PC-3 (cell line): ENCODE measurements at regions not wholly inside any gene's neighbourhood (a gene's known extent, or its start where the extent isn't known, plus 50 kb on each side); places are given as distances from the start of the nearest gene placed in this dataset.

Experiments
- ATAC-seq: fragments of 200-7000 bp; cut with Tn5 transposase; 2 replicates; pipeline ENCODE4 v1.9.1; 2020; ENCODE audit warnings: mild to moderate bottlenecking, moderate library complexity
- BruUV-seq: library from RNA; stranded (reverse); fragments of 400-500 nt; replicated peaks from 2 replicates; lab custom pipeline; 2021; lab: Mats Ljungman, UMichigan
- CTCF ChIA-PET: fragments of 300-600 bp; sonication (Branson Sonifier 250); formaldehyde crosslinking; loops from one replicate; lab custom pipeline; 2022; ENCODE audit warnings: antibody characterized with exemption; lab: Charles Lee
- POLR2A ChIA-PET: fragments of 300-600 bp; sonication (Branson Sonifier 250); formaldehyde crosslinking; loops from one replicate; lab custom pipeline; 2022; ENCODE audit warnings: antibody characterized with exemption; ENCODE audit not compliant: unreplicated experiment; lab: Charles Lee
- DNase-seq: peaks from one replicate; pipeline ENCODE4 v3.0.0-alpha.2; 2015
- H2AFZ ChIP-seq: fragments of 300-600 bp; sonication (generic); 2 replicates; pipeline ENCODE4 v1.6.0; 2016; ENCODE audit warnings: antibody characterized with exemption, low read length
- H3F3A ChIP-seq: fragments of 300-600 bp; sonication (generic); one replicate; pipeline ENCODE4 v1.6.0; 2017; ENCODE audit warnings: antibody characterized with exemption, low read length, control low read depth, mild to moderate bottlenecking; ENCODE audit not compliant: unreplicated experiment
- H3K27ac ChIP-seq: fragments of 300-600 bp; sonication (generic); 2 replicates; pipeline ENCODE4 v1.5.1; 2016; ENCODE audit warnings: mild to moderate bottlenecking, low read length
- H3K27me3 ChIP-seq: fragments of 300-600 bp; sonication (generic); 2 replicates; pipeline ENCODE4 v1.6.1; 2016; ENCODE audit warnings: low read length, mixed read lengths
- H3K36me3 ChIP-seq: fragments of 300-600 bp; sonication (generic); 2 replicates; pipeline ENCODE4 v1.6.1; 2016; ENCODE audit warnings: low read depth, mixed run types, low read length, mixed read lengths
- H3K4me1 ChIP-seq: fragments of 300-600 bp; sonication (generic); 2 replicates; pipeline ENCODE4 v1.5.1; 2016; ENCODE audit warnings: low read length; ENCODE audit not compliant: insufficient read depth
- H3K4me2 ChIP-seq: fragments of 300-600 bp; sonication (generic); 2 replicates; pipeline ENCODE4 v1.6.0; 2016; ENCODE audit warnings: low read length
- H3K4me3 ChIP-seq: fragments of 300-600 bp; sonication (generic); 2 replicates; pipeline ENCODE4 v1.5.1; 2016; ENCODE audit warnings: mild to moderate bottlenecking, low read length, mixed read lengths
- H3K79me2 ChIP-seq: fragments of 300-600 bp; sonication (generic); 2 replicates; pipeline ENCODE4 v1.6.1; 2017; ENCODE audit warnings: low read length, mixed read lengths
- H3K9ac ChIP-seq: fragments of 300-600 bp; sonication (generic); 2 replicates; pipeline ENCODE4 v1.6.0; 2016; ENCODE audit warnings: mild to moderate bottlenecking, low read length
- H3K9me2 ChIP-seq: fragments of 300-600 bp; sonication (generic); replicated peaks from 2 replicates; pipeline ENCODE4 v1.6.1; 2016; ENCODE audit warnings: mixed run types, low read length, mixed read lengths
- H3K9me3 ChIP-seq: fragments of 300-600 bp; sonication (generic); 2 replicates; pipeline ENCODE4 v1.6.1; 2016; ENCODE audit warnings: low read length, mixed read lengths
- H4K20me1 ChIP-seq: fragments of 300-600 bp; sonication (generic); 2 replicates; pipeline ENCODE4 v1.6.1; 2016; ENCODE audit warnings: low read length, mixed read lengths
- CTCF ChIP-seq: fragments of 300-600 bp; sonication (generic); conservative IDR thresholded peaks from 2 replicates; pipeline ENCODE4 v1.5.1; 2017; ENCODE audit warnings: antibody characterized with exemption, low read depth, mild to moderate bottlenecking, low read length
- EZH2 ChIP-seq: fragments of 300-600 bp; sonication (generic); IDR thresholded peaks from one replicate; pipeline ENCODE4 v1.6.1; 2017; ENCODE audit warnings: antibody characterized with exemption, mild to moderate bottlenecking, low read length; ENCODE audit not compliant: unreplicated experiment
- EZH2phosphoT487 ChIP-seq: fragments of 300-600 bp; sonication (generic); IDR thresholded peaks from 2 replicates; pipeline ENCODE4 v1.6.1; 2018; ENCODE audit warnings: mild to moderate bottlenecking, antibody characterized with exemption, low read length, borderline replicate concordance
- intact Hi-C: fragments of 100-400 bp; cut with micrococcal nuclease; formaldehyde crosslinking; loops from 2 replicates; pipeline ENCODE4 v1.9.0; 2023

GRCh38 chr4:155473420-155474095, 96.8 kb upstream of the MAP9 start:
- Histone ChIP-seq H3K4me2 (no peak overlapping the region), H3K27me3 (no peaks in the 10 kb centered on the region), H3K9me3 (no peaks in the 10 kb centered on the region), H4K20me1 (no peaks in the 10 kb centered on the region), H3K4me3 (no peak overlapping the region), H3K9me2 (no peaks in the 10 kb centered on the region), H3K27ac (no peak overlapping the region), H3K36me3 (no peaks in the 10 kb centered on the region), H3F3A (no peaks in the 10 kb centered on the region), H3K79me2 (no peaks in the 10 kb centered on the region), H3K4me1 (peaks cover 12% of the 10 kb centered on the region), H3K9ac (no peak overlapping the region), H2AFZ (no peak overlapping the region)
- DNase-seq (peak; percentile 46), ATAC-seq (peak; percentile 31; the same call in 1 of the 2 replicates)
- no TSS peak for BruUV-seq
- TF ChIP-seq EZH2phosphoT487 (no peak), EZH2 (no peak), CTCF (no peak)
- POLR2A ChIA-PET: interaction anchor here (0.7 kb wide), 1 partner anchor 27 kb away, joined by 4 read pairs; no protein-coding TSS in a partner anchor
- intact Hi-C loops: no loop called here
- CTCF ChIA-PET: no interaction called here

GRCh38 chr4:155468282-155468681, 91.5 kb upstream of the MAP9 start:
- CTCF ChIA-PET: no interaction called here

More at GRCh38 chr4:155468282-155468681, 91.5 kb upstream of the MAP9 start:
- H3K9me2 ChIP-seq: no peaks in the 10 kb centered on the region
- no peak overlapping the region for H3K27ac ChIP-seq
- H3K36me3 ChIP-seq: no peaks in the 10 kb centered on the region
- no peaks in the 10 kb centered on the region for H4K20me1 ChIP-seq
- BruUV-seq: no TSS peak
- H3K9me3 ChIP-seq: no peaks in the 10 kb centered on the region
- H3K9ac ChIP-seq: no peak overlapping the region
- no peak overlapping the region for H2AFZ ChIP-seq
- H3K4me2 ChIP-seq: no peak overlapping the region
- ATAC-seq (no peak), DNase-seq (no peak)
- TF ChIP-seq EZH2 (no peak), EZH2phosphoT487 (no peak), CTCF (no peak)
- peaks cover 4% of the 10 kb centered on the region for H3K4me1 ChIP-seq
- no peaks in the 10 kb centered on the region for H3K27me3 ChIP-seq
- POLR2A ChIA-PET: no interaction called here
- intact Hi-C loops: no loop called here
- H3K4me3 ChIP-seq: no peak overlapping the region
- no peaks in the 10 kb centered on the region for H3F3A ChIP-seq
- no peaks in the 10 kb centered on the region for H3K79me2 ChIP-seq
